Activated gamma-delta T cell treated with anti-CD3 and anti-CD28 coated beads, Interleukin-2, amount 50 U/mL, for 16 hours (primary cell): ENCODE measurements at regions not wholly inside any gene's neighbourhood (a gene's known extent, or its start where the extent isn't known, plus 50 kb on each side); places are given as distances from the start of the nearest gene placed in this dataset.

Experiments used
- DNase-seq: peaks from one replicate; pipeline ENCODE4 v3.0.0-alpha.2; 2020; ENCODE audit warnings: low read depth

GRCh38 chr11:104225047-104225446 lies 61.1 kb upstream of the PDGFD start:
- DNase-seq = no peak

- DNase-seq = no peak
Measured at GRCh38 chr11:104222464-104222863, 58.5 kb upstream of the PDGFD start.

- DNase-seq = no peak
Measured at GRCh38 chr11:104221455-104221854, 57.5 kb upstream of the PDGFD start.

- no peak for DNase-seq
Measured at GRCh38 chr11:104219096-104219495, 55.1 kb upstream of the PDGFD start.

GRCh38 chr11:104214517-104214916 lies 50.6 kb upstream of the PDGFD start:
- no peak for DNase-seq
